ENCODE measurements at regions not wholly inside any gene's neighbourhood (a gene's known extent, or its start where the extent isn't known, plus 50 kb on each side); places are given as distances from the start of the nearest gene placed in this dataset.

DNA sequence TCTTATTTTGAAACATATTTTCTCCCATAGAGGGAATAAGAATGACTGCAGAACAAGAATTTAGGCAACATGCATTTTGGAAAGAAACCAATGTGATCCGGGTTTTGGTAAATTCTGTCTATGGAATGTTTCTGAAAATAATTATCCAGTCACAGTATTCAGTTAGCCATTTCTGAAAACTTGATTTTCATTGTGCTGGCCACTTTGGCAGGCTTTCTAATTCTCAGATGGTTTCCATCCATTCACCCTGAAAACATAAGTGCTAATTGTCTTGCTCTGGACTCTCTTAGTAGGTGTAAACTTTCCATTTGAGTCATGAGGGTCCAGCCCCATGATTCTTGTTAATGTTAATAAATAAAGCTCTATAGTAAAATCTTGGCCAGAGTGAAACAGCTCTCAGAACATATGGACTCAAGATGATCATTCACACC, 176.5 kb downstream of the RBM43 start:
- DNase-seq (ENCODE audit: low spot score): no peak
- TF ChIP-seq, protein P1, sequence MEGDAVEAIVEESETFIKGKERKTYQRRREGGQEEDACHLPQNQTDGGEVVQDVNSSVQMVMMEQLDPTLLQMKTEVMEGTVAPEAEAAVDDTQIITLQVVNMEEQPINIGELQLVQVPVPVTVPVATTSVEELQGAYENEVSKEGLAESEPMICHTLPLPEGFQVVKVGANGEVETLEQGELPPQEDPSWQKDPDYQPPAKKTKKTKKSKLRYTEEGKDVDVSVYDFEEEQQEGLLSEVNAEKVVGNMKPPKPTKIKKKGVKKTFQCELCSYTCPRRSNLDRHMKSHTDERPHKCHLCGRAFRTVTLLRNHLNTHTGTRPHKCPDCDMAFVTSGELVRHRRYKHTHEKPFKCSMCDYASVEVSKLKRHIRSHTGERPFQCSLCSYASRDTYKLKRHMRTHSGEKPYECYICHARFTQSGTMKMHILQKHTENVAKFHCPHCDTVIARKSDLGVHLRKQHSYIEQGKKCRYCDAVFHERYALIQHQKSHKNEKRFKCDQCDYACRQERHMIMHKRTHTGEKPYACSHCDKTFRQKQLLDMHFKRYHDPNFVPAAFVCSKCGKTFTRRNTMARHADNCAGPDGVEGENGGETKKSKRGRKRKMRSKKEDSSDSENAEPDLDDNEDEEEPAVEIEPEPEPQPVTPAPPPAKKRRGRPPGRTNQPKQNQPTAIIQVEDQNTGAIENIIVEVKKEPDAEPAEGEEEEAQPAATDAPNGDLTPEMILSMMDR (IDR thresholded peaks at IDR 0.05; ENCODE audit: extremely low read depth, missing control alignments): no peak

DNA sequence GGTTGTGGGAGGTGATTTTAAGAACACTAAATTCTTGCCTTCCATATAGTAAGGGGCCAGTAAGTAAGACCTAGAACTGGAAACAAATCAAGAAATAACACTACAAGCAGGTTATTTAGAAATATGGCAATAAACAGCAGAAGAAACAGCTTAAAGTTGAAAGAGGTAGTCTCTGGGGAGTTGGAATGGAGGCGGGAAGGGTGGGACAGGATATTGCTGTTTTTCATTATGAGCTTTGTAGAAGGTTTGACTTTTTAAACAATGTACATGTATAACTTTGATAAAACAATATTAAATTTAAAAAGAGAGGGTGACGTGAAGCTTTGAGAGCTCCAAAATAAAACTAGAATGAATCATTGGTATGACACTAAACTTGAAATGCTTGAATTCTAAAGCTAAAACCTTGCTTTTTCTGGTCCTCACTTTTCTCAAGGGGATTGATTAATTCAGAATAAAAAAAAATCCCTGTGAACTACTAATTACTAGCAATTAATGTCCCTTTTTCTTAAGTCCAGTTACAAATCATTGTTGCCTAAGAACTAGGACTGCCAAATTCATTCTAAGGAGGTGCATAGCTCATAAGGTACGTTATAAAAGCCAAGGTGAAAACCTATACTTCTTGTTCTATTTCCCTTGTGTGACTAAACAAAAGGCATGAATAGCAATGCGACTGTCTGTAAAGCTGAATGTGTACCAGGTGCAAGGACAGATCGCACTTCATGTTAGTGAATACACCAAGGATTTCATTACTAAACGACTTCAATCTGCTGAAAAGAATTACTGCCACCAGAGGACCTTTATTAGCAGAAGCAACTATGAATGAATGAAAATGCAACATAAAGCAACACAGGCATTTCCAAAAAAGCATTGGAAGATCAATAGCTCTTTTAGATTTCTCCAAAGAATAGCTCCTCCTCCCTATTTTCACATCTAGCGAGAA, 177.5 kb downstream of the RBM43 start:
- DNase-seq (ENCODE audit: low spot score): no peak
- TF ChIP-seq, protein P1 (IDR thresholded peaks at IDR 0.05; ENCODE audit: extremely low read depth, missing control alignments): no peak

DNA sequence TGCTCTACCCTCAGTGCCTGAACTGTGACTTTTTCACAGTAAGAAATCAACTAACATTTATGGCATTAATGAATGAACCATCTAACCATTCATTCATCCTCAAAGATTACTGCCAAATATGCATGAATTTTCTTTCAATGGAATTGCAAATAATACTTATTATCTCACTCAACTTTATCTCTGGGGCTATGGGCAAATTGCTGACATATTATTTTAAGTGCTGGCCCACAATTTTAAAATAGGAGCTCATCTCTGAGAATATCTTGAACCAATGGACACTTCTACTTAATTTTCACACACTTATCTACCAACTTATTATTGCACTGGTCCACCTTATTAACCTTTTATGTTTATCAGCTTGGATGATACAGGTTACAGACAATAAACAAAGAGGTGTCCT, 182.8 kb downstream of the RBM43 start:
- DNase-seq (ENCODE audit: low spot score): no peak
- TF ChIP-seq, protein P1 (IDR thresholded peaks at IDR 0.05; ENCODE audit: extremely low read depth, missing control alignments): no peak

DNA sequence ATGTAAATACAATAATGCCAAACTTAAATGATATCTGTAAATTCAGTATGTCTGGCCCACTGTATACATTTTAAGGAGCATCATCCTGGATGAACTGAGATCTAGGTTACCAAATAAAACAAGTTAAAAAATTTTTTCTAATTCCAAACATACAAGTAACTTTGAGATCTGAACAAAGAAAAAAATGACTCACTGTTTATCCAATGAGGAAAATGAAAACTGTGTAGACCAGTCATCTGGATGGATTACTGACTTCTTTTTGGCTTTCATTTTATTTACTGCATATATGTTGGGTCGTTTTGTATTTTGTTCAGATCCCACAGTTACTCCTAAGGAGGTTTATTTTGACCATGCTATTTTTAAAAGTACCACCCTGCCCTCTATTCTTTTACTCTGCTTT, 189.8 kb downstream of the RBM43 start:
- TF ChIP-seq, protein P1 (IDR thresholded peaks at IDR 0.05; ENCODE audit: extremely low read depth, missing control alignments): no peak
- DNase-seq (ENCODE audit: low spot score): no peak

DNA sequence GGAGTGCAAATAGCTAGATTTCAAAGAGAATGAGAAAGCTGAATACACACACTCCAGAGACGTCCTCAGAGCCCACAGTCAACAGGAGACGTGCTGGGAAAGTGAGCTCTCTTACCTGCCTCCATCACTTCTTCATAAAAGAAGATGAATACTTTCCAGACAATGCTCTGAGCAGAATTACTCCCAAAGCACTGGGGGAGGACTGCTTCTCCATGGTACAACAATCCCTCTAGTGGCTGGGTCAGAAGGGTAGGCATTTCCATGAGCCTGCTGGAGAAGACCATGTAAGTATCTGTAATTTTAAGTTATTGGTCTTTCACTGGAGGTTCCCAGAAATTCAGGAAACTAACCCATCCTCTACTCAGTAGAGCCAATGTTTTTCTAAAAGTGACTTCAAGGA, 190.3 kb downstream of the RBM43 start:
- TF ChIP-seq, protein P1 (IDR thresholded peaks at IDR 0.05; ENCODE audit: extremely low read depth, missing control alignments): no peak
- no peak for DNase-seq (ENCODE audit: low spot score)

DNA sequence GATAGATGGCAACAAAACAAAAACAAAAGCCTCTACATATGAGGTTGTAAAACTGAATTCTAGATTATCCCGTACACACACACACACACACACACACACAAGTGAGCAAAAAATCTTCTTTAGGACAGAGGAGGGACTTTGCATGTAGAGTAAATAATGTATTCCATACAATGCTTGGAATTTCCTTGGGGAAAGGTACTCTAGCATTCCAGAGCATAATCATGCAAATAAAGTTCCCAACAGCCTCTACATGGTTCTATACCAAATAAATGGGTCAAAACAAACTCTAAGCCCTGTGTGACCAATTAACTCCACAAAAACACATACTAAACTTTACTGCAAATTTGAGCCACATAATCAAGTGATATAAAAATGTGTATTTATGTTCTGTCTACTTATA, 191.4 kb downstream of the RBM43 start:
- TF ChIP-seq, protein P1 (IDR thresholded peaks at IDR 0.05; ENCODE audit: extremely low read depth, missing control alignments): no peak
- no peak for DNase-seq (ENCODE audit: low spot score)

DNA sequence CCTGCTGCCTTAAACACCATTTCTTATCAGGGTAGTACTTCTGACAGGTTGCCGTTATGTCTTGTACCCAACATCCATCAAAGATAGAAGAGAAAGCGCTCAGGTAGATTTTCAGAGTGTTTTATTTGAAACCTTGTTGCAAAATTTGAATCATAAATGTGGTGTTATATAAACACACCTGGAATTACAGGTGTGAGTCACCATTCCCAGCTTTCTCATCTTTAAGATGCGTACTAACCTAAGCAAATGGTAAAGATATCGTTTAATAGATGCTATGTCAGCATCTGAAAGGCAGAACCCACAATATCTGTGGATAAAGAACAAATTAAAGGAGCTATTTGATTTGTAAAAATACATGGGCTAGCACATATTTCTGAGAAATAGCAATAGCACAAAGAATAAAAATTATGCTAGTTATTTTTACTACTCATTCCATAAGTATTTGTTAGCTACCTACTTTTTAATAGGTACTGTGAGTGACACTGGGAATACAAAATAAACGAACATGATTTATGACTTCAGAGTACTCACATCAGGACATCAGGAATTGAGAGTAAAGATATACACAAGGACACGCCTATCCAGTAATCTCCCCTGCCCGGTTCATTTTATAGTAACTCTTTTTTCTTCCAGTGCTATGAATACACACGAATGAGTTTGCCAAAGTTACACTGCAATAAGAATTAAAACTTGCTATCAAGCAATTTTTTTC, 193.8 kb downstream of the RBM43 start:
- TF ChIP-seq, protein P1 (IDR thresholded peaks at IDR 0.05; ENCODE audit: extremely low read depth, missing control alignments): no peak
- no peak for DNase-seq (ENCODE audit: low spot score)
